ENCODE measurements at regions not wholly inside any gene's neighbourhood (a gene's known extent, or its start where the extent isn't known, plus 50 kb on each side); places are given as distances from the start of the nearest gene placed in this dataset.

GRCh38 chr13:88895261-88895941 is 1224.2 kb downstream of the SLITRK5 start:
- ChIA-PET CTCF (no interaction called here), POLR2A (ENCODE audit: unreplicated experiment) (no interaction called here)
- no TSS peak for BruUV-seq (replicated peaks)
- no peak overlapping the region for H3K27ac ChIP-seq (ENCODE audit: low read length)
- H3K4me2 ChIP-seq (ENCODE audit: low read length) = no peak overlapping the region
- ATAC-seq = no peak
- H3F3A ChIP-seq (ENCODE audit: low read length, unreplicated experiment) = no peaks in the 10 kb centered on the region
- H3K4me3 ChIP-seq (ENCODE audit: low read length) = no peak overlapping the region
- no peak for DNase-seq
- no peaks in the 10 kb centered on the region for H3K4me1 ChIP-seq (ENCODE audit: insufficient read depth, low read length)
- no peaks in the 10 kb centered on the region for H3K9me2 ChIP-seq (replicated peaks; ENCODE audit: low read length)
- H3K36me3 ChIP-seq (ENCODE audit: low read depth, low read length) = no peaks in the 10 kb centered on the region
- no peaks in the 10 kb centered on the region for H4K20me1 ChIP-seq (ENCODE audit: low read length)
- H2AFZ ChIP-seq (ENCODE audit: low read length) = no peak overlapping the region
- intact Hi-C loops (cut with micrococcal nuclease) = no loop called here
- H3K79me2 ChIP-seq (ENCODE audit: low read length) = no peaks in the 10 kb centered on the region
- TF ChIP-seq CTCF (conservative IDR thresholded peaks at IDR 0.05; ENCODE audit: low read depth, low read length) (no peak), EZH2 (IDR thresholded peaks at IDR 0.05; ENCODE audit: low read length, unreplicated experiment) (no peak), EZH2phosphoT487 (IDR thresholded peaks at IDR 0.05; ENCODE audit: borderline replicate concordance, low read length) (no peak)
- H3K9me3 ChIP-seq (ENCODE audit: low read length) = no peaks in the 10 kb centered on the region
- no peaks in the 10 kb centered on the region for H3K27me3 ChIP-seq (ENCODE audit: low read length)
- H3K9ac ChIP-seq (ENCODE audit: low read length) = no peak overlapping the region

GRCh38 chr13:88896466-88896865 is 1225.3 kb downstream of the SLITRK5 start:
- no peak overlapping the region for H3K27ac ChIP-seq (ENCODE audit: low read length)
- POLR2A ChIA-PET (ENCODE audit: unreplicated experiment) = no interaction called here

More at GRCh38 chr13:88896466-88896865, 1225.3 kb downstream of the SLITRK5 start:
- TF ChIP-seq EZH2phosphoT487 (IDR thresholded peaks at IDR 0.05; ENCODE audit: borderline replicate concordance, low read length) = no peak
- TF ChIP-seq CTCF (conservative IDR thresholded peaks at IDR 0.05; ENCODE audit: low read depth, low read length) = no peak
- no peak for TF ChIP-seq EZH2 (IDR thresholded peaks at IDR 0.05; ENCODE audit: low read length, unreplicated experiment)
- H2AFZ ChIP-seq (ENCODE audit: low read length) = no peak overlapping the region
- H3K4me1 ChIP-seq (ENCODE audit: insufficient read depth, low read length) = no peaks in the 10 kb centered on the region
- H3K36me3 ChIP-seq (ENCODE audit: low read depth, low read length) = no peaks in the 10 kb centered on the region
- intact Hi-C loops (cut with micrococcal nuclease) = no loop called here
- H3K4me3 ChIP-seq (ENCODE audit: low read length) = no peak overlapping the region
- no peaks in the 10 kb centered on the region for H3K9me2 ChIP-seq (replicated peaks; ENCODE audit: low read length)
- H3K9ac ChIP-seq (ENCODE audit: low read length) = no peak overlapping the region
- DNase-seq = no peak
- H3K9me3 ChIP-seq (ENCODE audit: low read length) = no peaks in the 10 kb centered on the region
- H3F3A ChIP-seq (ENCODE audit: low read length, unreplicated experiment) = no peaks in the 10 kb centered on the region
- H4K20me1 ChIP-seq (ENCODE audit: low read length) = no peaks in the 10 kb centered on the region
- H3K79me2 ChIP-seq (ENCODE audit: low read length) = no peaks in the 10 kb centered on the region
- CTCF ChIA-PET = no interaction called here
- ATAC-seq = no peak
- no peak overlapping the region for H3K4me2 ChIP-seq (ENCODE audit: low read length)
- no TSS peak for BruUV-seq (replicated peaks)
- H3K27me3 ChIP-seq (ENCODE audit: low read length) = no peaks in the 10 kb centered on the region
